ENCODE measurements at regions not wholly inside any gene's neighbourhood (a gene's known extent, or its start where the extent isn't known, plus 50 kb on each side); places are given as distances from the start of the nearest gene placed in this dataset.

GRCh38 chrX:39472161-39472560 is 625.6 kb downstream of the BCOR start:
- no peak for DNase-seq (ENCODE audit: insufficient read length, low spot score)
- FAIRE-seq: no peak
- TF ChIP-seq CTCF (IDR thresholded peaks at IDR 0.05; ENCODE audit: insufficient read depth, missing control alignments): no peak

GRCh38 chrX:39473812-39474211 is 623.9 kb downstream of the BCOR start:
- TF ChIP-seq CTCF (IDR thresholded peaks at IDR 0.05; ENCODE audit: insufficient read depth, missing control alignments): no peak
- FAIRE-seq: no peak
- no peak for DNase-seq (ENCODE audit: insufficient read length, low spot score)

GRCh38 chrX:39475372-39475771 is 622.4 kb downstream of the BCOR start:
- no peak for TF ChIP-seq CTCF (IDR thresholded peaks at IDR 0.05; ENCODE audit: insufficient read depth, missing control alignments)
- DNase-seq (ENCODE audit: insufficient read length, low spot score) (no peak), FAIRE-seq (no peak)

GRCh38 chrX:39476604-39477021 is 621.1 kb downstream of the BCOR start:
- TF ChIP-seq CTCF (IDR thresholded peaks at IDR 0.05; ENCODE audit: insufficient read depth, missing control alignments): no peak
- FAIRE-seq (no peak), DNase-seq (ENCODE audit: insufficient read length, low spot score) (no peak)

GRCh38 chrX:39477031-39477761 is 620.6 kb downstream of the BCOR start:
- DNase-seq (ENCODE audit: insufficient read length, low spot score): no peak
- peak; percentile 3 for TF ChIP-seq CTCF (IDR thresholded peaks at IDR 0.05; ENCODE audit: insufficient read depth, missing control alignments)
- FAIRE-seq: no peak

- FAIRE-seq (no peak), DNase-seq (ENCODE audit: insufficient read length, low spot score) (no peak)
- no peak for TF ChIP-seq CTCF (IDR thresholded peaks at IDR 0.05; ENCODE audit: insufficient read depth, missing control alignments)
These were observed 620.0 kb downstream of the BCOR start for GRCh38 chrX:39477762-39478120.

- DNase-seq (ENCODE audit: insufficient read length, low spot score): no peak
- TF ChIP-seq CTCF (IDR thresholded peaks at IDR 0.05; ENCODE audit: insufficient read depth, missing control alignments): no peak
- no peak for FAIRE-seq
These were observed 617.9 kb downstream of the BCOR start for GRCh38 chrX:39479856-39480255.
